ENCODE measurements at regions not wholly inside any gene's neighbourhood (a gene's known extent, or its start where the extent isn't known, plus 50 kb on each side); places are given as distances from the start of the nearest gene placed in this dataset.

DNA sequence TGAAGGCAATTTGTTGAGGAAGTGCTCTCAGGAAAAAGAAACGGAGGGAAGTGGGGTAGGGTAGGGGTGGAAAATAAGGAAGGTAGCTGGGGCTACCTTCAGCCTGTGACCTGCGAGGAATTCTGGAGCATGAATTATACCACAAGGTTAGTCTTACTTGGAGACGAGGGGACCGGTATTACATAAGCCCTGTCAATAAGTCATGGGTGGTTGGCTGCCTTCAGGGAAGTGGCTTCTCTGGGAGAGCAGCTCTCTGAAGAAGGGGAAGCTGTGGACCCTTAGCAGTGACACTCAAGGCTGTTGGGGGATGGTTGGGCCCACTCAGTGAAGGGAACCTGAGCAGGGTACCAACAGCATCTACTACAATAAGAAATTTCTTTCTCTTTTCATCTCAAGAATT, 111.3 kb downstream of the TNFSF18 start:
- Histone ChIP-seq H3K4me3 (no peak overlapping the region), H2AFZ (replicated peaks) (no peak overlapping the region), H3K27ac (no peak overlapping the region), H3K9me3 (ENCODE audit: low read depth) (no peaks in the 10 kb centered on the region), H3K27me3 (no peaks in the 10 kb centered on the region), H3K4me2 (no peak overlapping the region), H3K4me1 (no peaks in the 10 kb centered on the region), H3K79me2 (ENCODE audit: low read depth) (no peaks in the 10 kb centered on the region), H3K36me3 (no peaks in the 10 kb centered on the region), H3F3A (ENCODE audit: low read depth) (no peaks in the 10 kb centered on the region), H3K9ac (no peak overlapping the region), H4K20me1 (ENCODE audit: low read depth) (no peaks in the 10 kb centered on the region)
- Mint-ChIP-seq H3K27me3 (ENCODE audit: insufficient read depth, low read depth) (peaks cover 6% of the 10 kb centered on the region), H3K27ac (peak overlapping the region; percentile 51), H3K4me3 (no peak overlapping the region), H3K4me1 (peaks cover 5% of the 10 kb centered on the region), H3K9me3 (peaks cover 3% of the 10 kb centered on the region), H3K36me3 (no peaks in the 10 kb centered on the region)
- DNase-seq (ENCODE audit: low spot score), result no peak
- TF ChIP-seq CTCF (IDR thresholded peaks at IDR 0.05), result no peak
- no peak for TF ChIP-seq EZH2 (IDR thresholded peaks at IDR 0.05)
- no peak for TF ChIP-seq EZH2phosphoT487 (IDR thresholded peaks at IDR 0.05)

DNA sequence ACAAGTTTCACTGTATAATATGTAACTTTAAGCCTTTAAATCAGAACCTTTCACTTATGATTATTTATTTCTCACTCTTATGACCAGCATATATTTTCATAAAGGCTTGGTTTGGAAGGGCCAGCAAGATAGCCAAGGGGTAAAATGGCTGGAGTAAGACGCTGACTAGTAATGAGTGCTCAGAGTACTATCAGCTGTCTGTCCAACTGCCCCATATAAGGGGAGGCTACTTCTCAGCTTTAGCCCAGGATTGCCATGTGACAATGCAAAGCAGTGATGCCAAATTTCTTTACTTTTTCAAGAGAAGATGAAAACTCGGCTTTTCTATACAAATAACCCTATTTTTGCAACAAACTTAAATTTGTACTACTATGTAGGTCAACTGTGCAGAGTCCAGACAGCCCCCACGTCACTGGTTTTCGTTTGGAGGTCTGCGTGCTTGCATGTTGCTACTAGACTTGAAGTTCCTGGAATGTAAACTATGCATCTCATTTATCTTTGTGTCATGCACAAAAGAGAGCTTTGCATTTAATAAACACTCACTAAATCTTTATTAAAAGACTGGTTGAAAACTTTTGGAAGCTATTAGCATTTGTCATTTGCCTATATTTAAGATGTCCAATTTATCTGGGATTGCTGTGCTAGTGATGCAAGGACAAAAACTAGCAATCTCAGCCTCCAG, 110.4 kb downstream of the TNFSF18 start:
- H2AFZ ChIP-seq (replicated peaks), result no peak overlapping the region
- peaks cover 5% of the 10 kb centered on the region for H3K4me1 Mint-ChIP-seq

DNA sequence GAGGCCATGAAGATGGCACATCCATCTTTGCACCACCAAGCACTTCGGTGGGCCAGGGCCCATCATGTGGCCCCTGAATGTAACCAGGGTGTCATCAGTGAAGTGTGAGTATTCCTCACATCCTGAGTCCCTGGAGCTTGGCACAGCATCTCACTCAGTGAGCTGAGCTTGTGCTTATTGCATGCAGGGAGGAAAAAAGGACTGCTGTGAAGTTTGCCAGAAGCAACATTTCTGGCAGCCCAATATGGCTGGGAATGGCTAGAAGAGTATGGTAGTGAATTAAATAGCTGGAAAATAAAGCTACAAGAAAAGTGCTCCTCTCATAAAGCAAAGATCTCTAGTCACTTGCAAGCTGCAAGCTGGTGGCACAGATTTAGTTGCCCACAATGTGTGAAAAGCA, 109.3 kb downstream of the TNFSF18 start:
- no peak for TF ChIP-seq EZH2 (IDR thresholded peaks at IDR 0.05)
- no peak for TF ChIP-seq CTCF (IDR thresholded peaks at IDR 0.05)
- TF ChIP-seq EZH2phosphoT487 (IDR thresholded peaks at IDR 0.05), result no peak
- Histone ChIP-seq H3K4me2 (no peak overlapping the region), H3K4me1 (no peaks in the 10 kb centered on the region), H3K36me3 (no peaks in the 10 kb centered on the region), H3K9me3 (ENCODE audit: low read depth) (no peaks in the 10 kb centered on the region), H3K4me3 (no peak overlapping the region), H2AFZ (replicated peaks) (no peak overlapping the region), H4K20me1 (ENCODE audit: low read depth) (no peaks in the 10 kb centered on the region), H3K27me3 (no peaks in the 10 kb centered on the region), H3K27ac (no peak overlapping the region), H3F3A (ENCODE audit: low read depth) (no peaks in the 10 kb centered on the region), H3K9ac (no peak overlapping the region), H3K79me2 (ENCODE audit: low read depth) (no peaks in the 10 kb centered on the region)
- DNase-seq (ENCODE audit: low spot score), result no peak
- Mint-ChIP-seq H3K27ac (no peak overlapping the region), H3K4me1 (peaks cover 5% of the 10 kb centered on the region), H3K36me3 (no peaks in the 10 kb centered on the region), H3K9me3 (peaks cover 3% of the 10 kb centered on the region), H3K27me3 (ENCODE audit: insufficient read depth, low read depth) (peaks cover 6% of the 10 kb centered on the region), H3K4me3 (no peak overlapping the region)

More for the DNA sequence above, 110.4 kb downstream of the TNFSF18 start:
- TF ChIP-seq CTCF (IDR thresholded peaks at IDR 0.05) (no peak), EZH2phosphoT487 (IDR thresholded peaks at IDR 0.05) (no peak), EZH2 (IDR thresholded peaks at IDR 0.05) (no peak)
- Histone ChIP-seq H3K4me3 (no peak overlapping the region), H3K4me2 (no peak overlapping the region), H3K4me1 (no peaks in the 10 kb centered on the region), H3K79me2 (ENCODE audit: low read depth) (no peaks in the 10 kb centered on the region), H3K9me3 (ENCODE audit: low read depth) (no peaks in the 10 kb centered on the region), H3K27me3 (no peaks in the 10 kb centered on the region), H3F3A (ENCODE audit: low read depth) (no peaks in the 10 kb centered on the region), H4K20me1 (ENCODE audit: low read depth) (no peaks in the 10 kb centered on the region), H3K36me3 (no peaks in the 10 kb centered on the region), H3K9ac (no peak overlapping the region), H3K27ac (no peak overlapping the region)
- no peak overlapping the region for H3K27ac Mint-ChIP-seq
- H3K4me3 Mint-ChIP-seq, result no peak overlapping the region
- H3K27me3 Mint-ChIP-seq (ENCODE audit: insufficient read depth, low read depth), result peaks cover 6% of the 10 kb centered on the region
- no peaks in the 10 kb centered on the region for H3K36me3 Mint-ChIP-seq
- DNase-seq (ENCODE audit: low spot score), result no peak
- peaks cover 3% of the 10 kb centered on the region for H3K9me3 Mint-ChIP-seq
